ENCODE measurements at regions not wholly inside any gene's neighbourhood (a gene's known extent, or its start where the extent isn't known, plus 50 kb on each side); places are given as distances from the start of the nearest gene placed in this dataset.
"Not testable (repeated sequence)": the region's sequence is repeated elsewhere in the genome, so short reads cannot be mapped to it uniquely, and the experiment has no call there.

DNA sequence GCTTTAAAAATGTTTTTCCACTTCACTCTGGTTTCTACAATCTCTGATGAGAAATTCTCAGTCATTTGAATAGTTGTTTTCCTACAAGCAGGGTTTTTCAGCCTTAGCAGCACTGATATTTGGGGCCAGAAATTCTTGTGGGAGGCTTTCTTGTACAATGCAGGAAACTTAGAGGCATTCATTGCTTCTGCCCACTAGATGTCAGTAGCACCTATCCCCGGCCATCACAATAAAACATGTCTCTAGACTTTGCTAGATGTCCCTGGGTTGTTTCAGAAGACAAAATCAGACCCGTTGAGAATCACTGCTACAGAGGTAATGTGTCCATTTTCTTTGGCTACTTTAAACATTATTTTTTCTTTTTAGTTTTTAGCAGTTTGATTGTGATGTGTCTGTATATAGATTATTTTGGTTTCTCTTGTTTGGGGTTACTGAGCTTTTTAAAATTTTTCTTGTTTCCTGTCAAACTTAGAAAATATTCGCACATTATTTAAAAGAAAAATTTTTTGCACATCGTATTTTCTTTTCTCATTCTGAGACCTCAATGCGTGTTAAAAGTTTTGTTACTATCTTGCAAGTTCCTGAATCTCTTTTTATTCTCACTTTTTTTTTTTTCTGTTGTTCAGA, 60.8 kb upstream of the CCDC179 start:
- H3K9me3 Mint-ChIP-seq: no peaks in the 10 kb centered on the region
- H3K27me3 Mint-ChIP-seq (ENCODE audit: low read depth): no peaks in the 10 kb centered on the region
- H3K4me3 Mint-ChIP-seq: no peak overlapping the region
- no peak overlapping the region for H3K27ac Mint-ChIP-seq
- ATAC-seq (replicated peaks in 1 of 2) (peak; percentile 58), DNase-seq (peak; percentile 5 to 11)
- peaks cover 6% of the 10 kb centered on the region for H3K4me1 Mint-ChIP-seq (ENCODE audit: low read depth)
- H3K36me3 Mint-ChIP-seq (ENCODE audit: insufficient read depth in 2 of 2): no peaks in the 10 kb centered on the region

DNA sequence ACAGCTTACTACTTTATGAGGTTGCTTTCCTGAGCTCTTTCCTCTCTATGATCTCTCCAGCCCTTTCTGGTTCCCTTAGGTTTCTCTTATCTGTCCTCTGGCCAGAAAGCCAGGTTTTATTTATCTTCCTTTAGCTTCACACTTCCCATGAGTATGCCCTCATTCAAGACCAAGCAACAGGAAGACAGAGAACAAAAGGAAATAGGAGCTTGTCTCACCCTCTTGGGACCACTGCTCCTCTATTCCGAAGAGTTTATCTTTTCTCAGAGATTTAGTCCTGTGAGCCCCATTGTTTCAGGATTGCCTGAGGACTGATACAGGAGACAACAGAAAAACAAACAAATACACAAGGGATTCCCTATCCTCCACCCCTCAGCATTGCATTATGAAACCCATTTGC, 62.4 kb upstream of the CCDC179 start:
- Mint-ChIP-seq H3K9me3 (no peaks in the 10 kb centered on the region), H3K27me3 (ENCODE audit: low read depth) (no peaks in the 10 kb centered on the region)
- no peak for ATAC-seq (replicated peaks in 1 of 2)

DNA sequence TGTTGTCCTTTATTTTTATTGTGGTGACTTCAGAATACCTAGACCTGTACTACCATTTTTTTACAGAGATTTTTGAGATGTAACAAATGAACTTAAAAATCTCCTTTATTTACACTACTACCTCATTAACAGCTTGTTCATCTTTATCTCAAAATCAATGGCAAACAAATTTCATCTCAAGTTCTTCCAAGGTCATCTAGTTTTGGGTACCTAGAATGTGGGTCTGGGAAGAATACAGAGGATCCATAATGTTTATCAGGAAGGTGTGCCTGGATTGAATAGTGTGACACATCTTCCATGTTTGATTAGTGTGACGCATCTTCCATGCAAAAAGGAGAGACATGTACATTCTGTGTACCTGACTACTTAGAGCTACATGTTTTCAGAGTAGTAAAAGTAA, 63.3 kb upstream of the CCDC179 start:
- Mint-ChIP-seq H3K36me3 (ENCODE audit: insufficient read depth in 2 of 2) (no peaks in the 10 kb centered on the region), H3K27ac (no peak overlapping the region), H3K27me3 (ENCODE audit: low read depth) (no peaks in the 10 kb centered on the region), H3K4me1 (ENCODE audit: low read depth) (peaks cover 6% of the 10 kb centered on the region), H3K4me3 (no peak overlapping the region), H3K9me3 (no peaks in the 10 kb centered on the region)
- ATAC-seq (replicated peaks in 1 of 2) (no peak), DNase-seq (no peak)

More for the DNA sequence above, 62.4 kb upstream of the CCDC179 start:
- peaks cover 6% of the 10 kb centered on the region for H3K4me1 Mint-ChIP-seq (ENCODE audit: low read depth)
- H3K36me3 Mint-ChIP-seq (ENCODE audit: insufficient read depth in 2 of 2): no peaks in the 10 kb centered on the region
- H3K27ac Mint-ChIP-seq: peak overlapping the region; percentile 38
- no peak overlapping the region for H3K4me3 Mint-ChIP-seq
- no peak for DNase-seq

DNA sequence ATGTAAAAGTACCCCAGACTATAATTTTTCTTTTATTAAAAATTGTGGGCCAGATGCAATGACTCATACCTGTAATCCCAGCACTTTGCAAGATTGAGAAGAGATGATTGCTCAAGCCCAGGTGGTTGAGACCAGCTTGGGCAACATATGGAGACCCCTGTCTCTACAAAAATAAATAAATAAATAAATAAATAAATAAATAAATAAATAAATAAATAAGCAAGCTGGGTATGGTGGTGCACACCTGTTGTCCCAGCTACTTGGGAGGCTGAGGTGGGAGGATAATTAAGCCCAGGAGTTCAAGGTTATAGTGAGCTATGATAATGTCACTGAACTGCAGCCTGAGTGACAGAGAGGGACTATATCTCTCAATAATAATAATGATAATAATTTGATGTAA, 66.1 kb upstream of the CCDC179 start:
- no peaks in the 10 kb centered on the region for H3K27me3 Mint-ChIP-seq (ENCODE audit: low read depth)
- ATAC-seq (replicated peaks in 1 of 2): no peak
- H3K4me1 Mint-ChIP-seq (ENCODE audit: low read depth): peaks cover 4% of the 10 kb centered on the region
- H3K4me3 Mint-ChIP-seq: no peak overlapping the region
- no peaks in the 10 kb centered on the region for H3K9me3 Mint-ChIP-seq
- no peak for DNase-seq
- no peaks in the 10 kb centered on the region for H3K36me3 Mint-ChIP-seq (ENCODE audit: insufficient read depth in 2 of 2)
- H3K27ac Mint-ChIP-seq: no peak overlapping the region

DNA sequence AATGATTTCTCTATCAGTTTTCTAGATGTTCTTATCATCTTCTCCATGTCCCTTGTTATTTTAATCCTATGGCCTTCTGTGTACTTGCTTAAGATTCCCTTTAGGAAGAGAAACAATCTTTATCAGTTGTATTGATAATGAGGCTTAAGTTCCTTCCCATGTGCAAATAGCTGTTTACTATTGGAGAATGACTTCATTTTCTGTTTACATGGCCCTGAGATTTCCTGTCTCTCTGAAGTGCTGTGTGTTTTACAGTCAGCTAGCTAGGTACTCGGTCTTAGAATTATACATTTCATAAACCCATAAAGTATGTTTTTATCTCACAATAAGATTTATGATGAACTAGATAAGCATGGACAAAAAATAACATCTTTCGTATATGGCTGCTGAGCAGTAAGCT, 67.5 kb upstream of the CCDC179 start:
- no peaks in the 10 kb centered on the region for H3K9me3 Mint-ChIP-seq
- H3K4me3 Mint-ChIP-seq: no peak overlapping the region
- H3K27me3 Mint-ChIP-seq (ENCODE audit: low read depth): no peaks in the 10 kb centered on the region
- H3K27ac Mint-ChIP-seq: no peak overlapping the region
- H3K4me1 Mint-ChIP-seq (ENCODE audit: low read depth): peaks cover 9% of the 10 kb centered on the region
- ATAC-seq (replicated peaks in 1 of 2): no peak
- no peak for DNase-seq
- peaks cover 0 to 2% of the 10 kb centered on the region in 2 donors for H3K36me3 Mint-ChIP-seq (ENCODE audit: insufficient read depth in 2 of 2)

DNA sequence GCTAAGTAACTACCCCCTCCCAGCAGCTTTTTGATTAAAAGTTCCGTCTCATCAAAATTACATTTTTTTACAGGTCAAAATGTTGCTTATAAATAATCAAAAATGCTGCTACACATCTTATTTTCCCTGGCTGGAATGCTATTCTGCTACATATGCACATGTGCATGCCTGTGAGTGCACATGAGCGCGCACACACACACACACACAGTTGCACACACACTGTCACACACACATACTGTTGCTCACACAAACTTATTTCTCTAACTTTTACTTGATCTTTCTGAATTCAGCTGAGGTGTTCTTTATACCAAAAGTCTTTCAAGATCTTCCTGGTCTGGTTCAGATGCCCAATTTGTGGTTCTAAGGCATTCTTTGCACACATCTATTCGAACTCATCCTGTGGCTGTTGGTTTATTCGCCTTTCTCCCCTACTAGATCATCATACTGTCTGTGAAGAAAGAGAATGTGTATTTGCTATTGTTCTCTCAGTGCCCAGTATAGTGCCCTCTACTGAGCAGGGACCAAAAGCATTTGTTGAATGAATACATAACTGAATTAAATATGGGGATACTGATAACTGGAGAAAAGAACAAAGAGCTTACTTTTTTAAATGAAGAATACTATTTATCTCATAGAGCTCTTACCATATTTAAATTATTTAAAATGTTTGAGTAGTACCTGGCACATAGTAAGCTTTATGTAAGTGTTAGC, 68.1 kb upstream of the CCDC179 start:
- Mint-ChIP-seq H3K36me3 (ENCODE audit: insufficient read depth in 2 of 2) (peaks cover 0 to 2% of the 10 kb centered on the region in 2 donors), H3K27ac (no peak overlapping the region), H3K4me1 (ENCODE audit: low read depth) (peaks cover 9% of the 10 kb centered on the region), H3K27me3 (ENCODE audit: low read depth) (no peaks in the 10 kb centered on the region), H3K9me3 (no peaks in the 10 kb centered on the region), H3K4me3 (no peak overlapping the region)
- DNase-seq: no peak
- ATAC-seq (replicated peaks in 1 of 2): no peak

DNA sequence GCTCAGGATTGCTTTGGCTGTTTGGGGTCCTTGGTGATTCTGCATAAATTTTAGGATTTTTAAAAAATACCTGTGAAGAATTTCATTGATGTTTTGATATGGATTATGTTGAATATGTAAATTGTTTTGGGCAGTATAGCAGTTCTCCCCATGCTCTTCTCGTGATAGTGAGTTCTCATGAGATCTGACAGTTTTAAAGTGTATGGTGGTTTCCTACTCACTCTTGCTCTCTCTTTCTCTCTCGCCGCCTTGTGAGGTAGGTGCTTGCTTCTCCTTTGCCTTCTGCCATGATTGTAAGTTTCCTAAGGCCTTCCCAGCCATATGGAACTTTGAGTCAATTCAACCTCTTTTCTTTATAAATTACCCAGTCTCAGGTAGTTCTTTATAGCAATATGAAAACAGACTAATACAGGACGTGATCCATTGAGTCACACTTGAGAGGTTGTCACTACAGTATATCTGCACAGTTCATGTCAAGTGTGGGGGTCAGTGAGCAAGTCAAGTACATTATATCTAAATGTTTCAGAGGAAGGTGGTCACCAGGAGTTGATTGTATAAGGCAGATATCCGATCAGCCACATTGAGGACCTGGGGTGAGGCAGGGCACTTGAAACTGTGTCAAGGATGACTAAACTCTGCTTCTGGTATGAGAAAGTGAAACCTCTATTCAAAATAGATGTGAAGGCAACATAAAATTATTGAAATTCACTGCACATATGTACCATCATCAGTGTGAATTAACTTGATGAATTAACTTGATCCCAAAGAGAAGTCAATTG, 70.7 kb upstream of the CCDC179 start:
- peaks cover 0 to 2% of the 10 kb centered on the region in 2 donors for H3K36me3 Mint-ChIP-seq (ENCODE audit: insufficient read depth in 2 of 2)
- no peaks in the 10 kb centered on the region for H3K9me3 Mint-ChIP-seq
- peaks cover 9% of the 10 kb centered on the region for H3K4me1 Mint-ChIP-seq (ENCODE audit: low read depth)
- peak overlapping the region; percentile 91 for H3K27ac Mint-ChIP-seq
- ATAC-seq (replicated peaks in 1 of 2) (peak in 1 of 2 donors; percentile 36), DNase-seq (no peak)
- no peak overlapping the region for H3K4me3 Mint-ChIP-seq
- H3K27me3 Mint-ChIP-seq (ENCODE audit: low read depth): no peaks in the 10 kb centered on the region

DNA sequence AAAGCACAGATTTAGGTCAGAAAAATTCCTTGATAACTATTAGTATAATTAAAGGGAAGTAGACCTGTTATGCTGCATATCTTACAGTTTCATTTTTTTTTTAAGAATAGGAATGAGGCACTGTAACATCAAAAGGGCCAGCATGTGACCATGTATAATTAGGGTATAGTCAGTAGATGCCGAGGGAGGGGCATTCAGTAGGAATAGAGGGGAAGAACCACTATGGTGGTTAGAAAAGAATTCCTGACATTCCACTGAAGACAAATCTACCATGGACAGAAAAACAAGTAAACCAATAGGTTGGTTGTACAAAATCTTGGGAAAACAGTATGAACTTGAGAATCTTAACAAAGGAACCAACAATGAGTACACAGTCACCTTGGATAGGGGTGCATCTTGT, 78.4 kb upstream of the CCDC179 start:
- H3K4me1 Mint-ChIP-seq (ENCODE audit: low read depth): no peaks in the 10 kb centered on the region
- no peak overlapping the region for H3K4me3 Mint-ChIP-seq
- no peak overlapping the region for H3K27ac Mint-ChIP-seq
- no peak for ATAC-seq (replicated peaks in 1 of 2)
- no peaks in the 10 kb centered on the region for H3K27me3 Mint-ChIP-seq (ENCODE audit: low read depth)
- H3K9me3 Mint-ChIP-seq: peaks cover 2 to 7% of the 10 kb centered on the region in 2 donors
- DNase-seq: no peak
- H3K36me3 Mint-ChIP-seq (ENCODE audit: insufficient read depth in 2 of 2): peaks cover 3 to 4% of the 10 kb centered on the region in 2 donors

DNA sequence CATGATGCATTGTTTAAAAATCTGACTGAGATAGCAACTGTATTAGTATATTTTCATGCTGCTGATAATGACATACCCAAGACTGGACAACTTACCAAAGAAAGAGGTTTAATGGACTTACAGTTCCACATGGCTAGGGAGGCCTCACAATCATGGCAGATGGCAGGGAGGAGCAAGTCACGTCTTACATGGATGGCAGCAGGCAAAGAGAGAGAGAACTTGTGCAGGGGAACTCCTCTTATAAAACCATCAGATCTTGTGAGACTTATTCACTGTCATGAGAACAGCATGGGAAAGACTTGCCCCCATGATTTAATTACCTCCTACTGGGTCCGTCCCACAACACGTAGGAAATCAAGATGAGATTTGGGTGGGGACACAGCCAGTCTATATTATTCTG, 81.3 kb upstream of the CCDC179 start:
- not testable (repeated sequence) for ATAC-seq (replicated peaks in 1 of 2); DNase-seq; H3K27ac Mint-ChIP-seq

DNA sequence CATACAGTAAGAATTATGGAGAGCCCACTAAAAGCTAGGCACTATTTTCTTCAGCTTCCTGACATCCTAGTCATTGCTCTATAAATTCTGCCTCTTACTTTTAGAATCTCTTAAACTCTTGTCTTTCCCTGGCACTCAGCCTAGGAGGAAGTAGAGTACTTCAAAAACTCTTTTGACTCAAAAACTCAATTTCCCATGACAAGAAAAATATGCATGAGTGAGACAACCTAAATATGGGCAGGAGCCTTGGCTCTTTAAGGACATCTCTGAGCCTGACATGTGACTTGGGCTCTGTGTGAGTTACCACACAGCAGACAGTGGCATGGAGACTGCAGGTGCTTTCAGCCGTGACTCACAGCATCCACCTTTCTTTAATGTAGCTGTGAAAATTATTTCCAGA, 97.5 kb upstream of the CCDC179 start:
- ATAC-seq (replicated peaks in 1 of 2): no peak
- no peak overlapping the region for H3K27ac Mint-ChIP-seq

More for the DNA sequence above, 81.3 kb upstream of the CCDC179 start:
- not testable (repeated sequence) for H3K4me1 Mint-ChIP-seq (ENCODE audit: low read depth); H3K4me3 Mint-ChIP-seq; H3K9me3 Mint-ChIP-seq; H3K27me3 Mint-ChIP-seq (ENCODE audit: low read depth); H3K36me3 Mint-ChIP-seq (ENCODE audit: insufficient read depth in 2 of 2)

DNA sequence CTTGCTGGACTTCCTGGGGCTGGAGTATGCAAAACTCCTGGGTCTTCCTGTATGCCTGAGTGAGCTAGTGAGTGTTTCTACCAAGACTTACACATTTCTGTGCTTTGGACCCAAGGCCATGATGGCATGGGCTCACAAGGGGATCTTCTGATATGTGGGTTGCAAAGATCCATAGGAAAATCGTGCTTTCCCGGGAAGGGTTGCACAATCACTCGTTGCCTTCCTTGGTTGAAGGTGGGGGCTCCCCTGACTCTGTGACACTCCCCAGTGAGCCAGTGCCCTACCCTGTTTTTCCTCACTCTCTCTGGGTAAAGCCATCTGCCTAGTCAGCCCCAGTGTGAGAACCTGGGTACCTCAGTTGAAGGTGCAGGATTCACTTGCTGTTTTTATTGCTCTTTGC, 114.0 kb upstream of the CCDC179 start:
- peaks cover 15% of the 10 kb centered on the region for H3K4me1 Mint-ChIP-seq (ENCODE audit: low read depth)
- H3K36me3 Mint-ChIP-seq (ENCODE audit: insufficient read depth in 2 of 2): peaks cover 5 to 7% of the 10 kb centered on the region in 2 donors
- DNase-seq: no peak
- H3K9me3 Mint-ChIP-seq: peaks cover 10 to 26% of the 10 kb centered on the region in 2 donors
- no peaks in the 10 kb centered on the region for H3K27me3 Mint-ChIP-seq (ENCODE audit: low read depth)
- ATAC-seq (replicated peaks in 1 of 2): no peak
- no peak overlapping the region for H3K4me3 Mint-ChIP-seq
- no peak overlapping the region for H3K27ac Mint-ChIP-seq

More for the DNA sequence above, 97.5 kb upstream of the CCDC179 start:
- no peak for DNase-seq
- H3K4me3 Mint-ChIP-seq: no peak overlapping the region
- no peaks in the 10 kb centered on the region for H3K4me1 Mint-ChIP-seq (ENCODE audit: low read depth)
- peaks cover 0 to 1% of the 10 kb centered on the region in 2 donors for H3K36me3 Mint-ChIP-seq (ENCODE audit: insufficient read depth in 2 of 2)
- H3K9me3 Mint-ChIP-seq: peaks cover 1 to 4% of the 10 kb centered on the region in 2 donors
- no peaks in the 10 kb centered on the region for H3K27me3 Mint-ChIP-seq (ENCODE audit: low read depth)

DNA sequence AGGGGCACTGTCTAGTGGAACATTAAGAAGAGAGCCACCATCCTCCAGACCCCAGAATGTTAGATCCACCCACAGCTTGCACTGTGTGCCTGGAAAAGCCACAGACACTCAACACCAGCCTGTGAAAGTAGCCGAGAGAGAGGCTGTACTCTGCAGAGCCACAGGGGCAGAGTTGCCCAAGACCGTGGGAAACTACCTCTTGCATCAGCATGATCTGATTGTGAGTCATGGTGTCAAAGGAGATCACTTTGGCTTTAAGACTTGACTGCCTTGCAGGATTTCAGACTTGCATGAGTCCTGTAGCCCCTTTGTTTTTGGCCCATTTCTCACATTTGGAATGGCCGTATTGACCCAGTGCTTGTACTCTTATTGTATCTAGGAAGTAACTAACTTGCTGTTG, 115.9 kb upstream of the CCDC179 start:
- Mint-ChIP-seq H3K27me3 (ENCODE audit: low read depth) (no peaks in the 10 kb centered on the region), H3K4me1 (ENCODE audit: low read depth) (peaks cover 15% of the 10 kb centered on the region), H3K4me3 (no peak overlapping the region), H3K9me3 (peaks cover 9 to 19% of the 10 kb centered on the region in 2 donors), H3K36me3 (ENCODE audit: insufficient read depth in 2 of 2) (peaks cover 3 to 7% of the 10 kb centered on the region in 2 donors), H3K27ac (no peak overlapping the region)
- peak; percentile 22 to 48 for DNase-seq
- peak; percentile 88 to 90 for ATAC-seq (replicated peaks in 1 of 2)

DNA sequence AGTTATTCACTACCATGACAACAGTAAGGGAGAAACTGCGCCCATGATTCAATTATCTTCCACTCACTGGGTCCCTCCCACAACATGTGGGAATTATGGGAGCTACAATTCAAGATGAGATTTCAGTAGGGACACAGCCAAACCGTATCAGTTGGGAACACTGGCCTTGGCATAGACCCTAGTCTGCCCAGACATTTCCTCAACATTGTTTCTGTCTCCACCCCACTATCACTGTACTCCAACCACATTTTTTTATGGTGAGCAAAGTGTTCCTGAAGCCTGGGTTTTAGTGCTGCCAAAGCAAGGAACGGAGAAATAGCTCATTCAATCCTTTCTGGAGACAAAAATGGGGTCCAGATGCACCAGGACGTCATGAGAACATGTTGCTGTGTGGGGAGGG, 122.6 kb upstream of the CCDC179 start:
- DNase-seq (no peak), ATAC-seq (replicated peaks in 1 of 2) (no peak)
- Mint-ChIP-seq H3K36me3 (ENCODE audit: insufficient read depth in 2 of 2) (peaks cover 0 to 2% of the 10 kb centered on the region in 2 donors), H3K4me1 (ENCODE audit: low read depth) (no peaks in the 10 kb centered on the region), H3K4me3 (no peak overlapping the region), H3K9me3 (peaks cover 3 to 4% of the 10 kb centered on the region in 2 donors), H3K27ac (no peak overlapping the region), H3K27me3 (ENCODE audit: low read depth) (no peaks in the 10 kb centered on the region)

Data from activated T-cell treated with anti-CD3 and anti-CD28 coated beads, Interleukin-2, amount 50 U/mL, for 72 hours (primary cell).